HG03571 (cell line): ENCODE measurements at regions not wholly inside any gene's neighbourhood (a gene's known extent, or its start where the extent isn't known, plus 50 kb on each side); places are given as distances from the start of the nearest gene placed in this dataset.
A peak's percentile ranks its signal among the peaks of the same experiment; 100 is the strongest.

ENCODE experiments used
- ATAC-seq: cut with Tn5 transposase; IDR thresholded peaks from one replicate; pipeline ENCODE4 v1.9.1; 2021; ENCODE audit not compliant: unreplicated experiment

DNA sequence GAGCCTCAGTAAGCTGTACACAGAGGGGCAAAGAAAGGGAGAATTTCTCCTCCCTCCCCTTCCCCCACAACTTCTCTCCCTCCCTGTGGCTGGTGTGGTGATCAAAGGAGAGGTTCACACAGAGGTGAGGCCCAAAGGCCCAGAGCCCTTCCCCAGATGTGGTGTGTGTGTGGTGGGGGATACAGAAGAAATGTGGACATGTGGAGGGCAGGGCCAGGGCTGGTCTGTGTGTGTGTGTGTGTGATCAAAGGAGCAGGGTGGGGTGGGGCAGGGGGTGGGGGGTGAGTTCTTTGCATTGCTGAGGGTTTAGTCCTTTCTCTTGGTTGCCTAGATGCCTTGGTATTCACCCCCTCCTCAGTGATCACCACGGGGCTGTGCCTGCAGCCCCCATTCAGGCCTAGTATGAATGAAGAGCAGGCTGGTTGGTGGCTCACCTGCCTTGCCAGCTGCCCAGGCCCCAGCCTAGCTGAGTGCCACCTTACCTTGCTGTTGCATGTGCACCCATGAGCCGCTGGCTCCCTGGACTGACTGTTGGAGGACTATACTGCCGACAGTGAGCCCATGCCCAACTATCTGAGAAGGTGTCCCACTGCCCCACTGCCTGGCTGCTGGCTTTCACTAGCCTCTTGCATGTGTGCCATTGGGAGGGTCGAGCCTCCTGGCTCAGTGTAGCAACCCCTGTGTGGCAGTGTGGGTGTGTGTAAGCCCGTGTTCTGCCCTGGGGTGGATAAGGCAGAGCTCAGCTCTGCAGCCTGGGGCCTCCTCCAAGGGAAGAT, 101.9 kb downstream of the EFNB1 start:
- no peak for ATAC-seq

DNA sequence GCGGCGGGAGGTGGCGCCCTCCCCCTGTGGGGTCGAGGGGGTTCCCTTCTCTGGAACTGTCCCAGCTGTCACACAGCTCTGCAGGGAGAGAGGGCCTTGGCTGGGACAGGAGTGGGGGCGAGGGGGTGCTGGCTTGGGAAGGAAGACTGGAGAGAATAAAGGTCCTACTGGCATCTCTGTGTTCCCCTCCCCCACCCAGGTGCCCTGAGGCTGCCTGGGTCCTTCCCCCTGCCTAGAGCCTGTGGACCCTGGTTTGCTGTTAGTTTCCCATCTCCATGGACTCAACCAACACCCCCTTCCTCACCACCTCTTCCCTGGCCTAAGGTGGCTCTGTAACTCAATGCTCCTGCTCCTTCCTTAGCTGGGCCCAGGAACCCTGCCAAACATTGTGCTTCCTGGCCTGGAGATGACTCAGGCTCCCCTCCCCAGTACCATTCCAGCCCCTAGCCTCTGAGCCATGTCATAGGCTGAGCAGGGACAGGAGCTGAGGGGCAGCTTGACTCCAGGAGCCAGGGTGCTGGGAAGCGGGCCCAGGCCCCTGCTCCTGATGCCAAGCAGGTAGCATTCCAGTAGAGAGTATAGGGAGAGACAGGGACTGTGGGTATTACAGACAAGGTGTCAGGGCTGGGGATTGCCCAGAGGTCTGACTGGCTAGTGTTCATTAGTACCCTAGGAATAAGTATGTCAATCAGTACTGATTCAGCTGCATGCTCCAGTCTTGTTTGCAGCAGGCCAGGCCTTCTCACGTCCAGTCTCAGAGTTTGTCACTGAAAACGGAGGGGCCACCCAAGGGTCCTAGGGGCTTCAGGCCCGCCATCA, 100.7 kb downstream of the EFNB1 start:
- no peak for ATAC-seq

DNA sequence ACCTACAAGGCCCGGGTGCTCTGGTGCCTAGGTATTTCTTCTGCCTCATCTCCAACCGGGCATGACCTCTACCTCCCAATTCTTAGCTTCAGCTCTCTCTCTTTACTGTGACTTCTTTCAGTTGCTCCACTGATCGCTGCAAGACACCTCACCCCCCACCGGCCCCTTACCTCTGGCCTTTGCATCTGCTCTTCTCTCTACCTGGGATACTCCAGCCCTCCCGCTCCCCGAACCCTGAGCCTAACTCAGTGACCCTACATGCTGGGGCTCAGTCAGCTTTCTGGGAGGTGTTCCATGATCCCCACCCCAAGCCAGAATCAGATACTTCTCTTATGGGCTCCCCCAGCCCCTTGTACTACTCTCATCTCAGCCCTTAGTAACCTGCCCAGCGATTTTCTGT, 99.6 kb downstream of the EFNB1 start:
- no peak for ATAC-seq

DNA sequence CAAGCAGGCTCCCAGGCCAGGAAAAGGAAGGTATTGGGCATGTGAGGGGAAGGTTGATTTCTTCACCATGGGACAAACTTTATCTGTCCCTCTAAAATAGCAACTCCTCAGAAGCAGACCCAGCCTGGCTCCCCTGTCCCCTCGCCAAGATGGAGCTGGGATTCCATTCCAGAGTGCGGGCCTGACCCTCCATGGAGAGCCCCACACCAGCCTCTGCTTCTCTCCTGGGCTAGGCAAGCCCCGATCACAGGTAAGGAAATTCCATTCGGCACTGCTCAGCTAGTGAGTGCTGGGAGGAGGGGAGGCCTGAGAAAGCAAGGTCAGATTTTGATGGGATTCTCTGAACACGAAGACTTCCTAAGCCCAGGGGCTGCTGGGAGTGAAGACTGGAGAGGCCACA, 98.4 kb downstream of the EFNB1 start:
- no peak for ATAC-seq

DNA sequence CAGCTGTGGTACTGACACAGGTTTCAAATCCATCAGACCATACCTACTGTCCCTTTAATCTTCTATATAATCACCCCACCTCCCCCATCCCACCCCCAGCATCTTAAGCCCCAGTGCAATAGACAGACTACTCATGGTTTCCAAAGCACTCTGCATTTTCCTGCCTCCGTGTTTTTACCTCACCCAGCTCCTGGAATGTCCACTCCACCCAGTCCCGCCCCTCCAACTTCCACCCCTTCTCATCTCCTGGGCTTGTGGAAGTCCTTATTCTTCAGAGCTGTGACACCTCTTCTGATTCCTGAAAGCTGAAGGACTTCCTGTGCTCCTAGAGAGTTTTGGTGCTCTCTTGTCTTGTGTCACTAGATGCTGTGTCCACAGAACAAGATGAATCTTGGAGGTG, 94.3 kb downstream of the EFNB1 start:
- no peak for ATAC-seq

DNA sequence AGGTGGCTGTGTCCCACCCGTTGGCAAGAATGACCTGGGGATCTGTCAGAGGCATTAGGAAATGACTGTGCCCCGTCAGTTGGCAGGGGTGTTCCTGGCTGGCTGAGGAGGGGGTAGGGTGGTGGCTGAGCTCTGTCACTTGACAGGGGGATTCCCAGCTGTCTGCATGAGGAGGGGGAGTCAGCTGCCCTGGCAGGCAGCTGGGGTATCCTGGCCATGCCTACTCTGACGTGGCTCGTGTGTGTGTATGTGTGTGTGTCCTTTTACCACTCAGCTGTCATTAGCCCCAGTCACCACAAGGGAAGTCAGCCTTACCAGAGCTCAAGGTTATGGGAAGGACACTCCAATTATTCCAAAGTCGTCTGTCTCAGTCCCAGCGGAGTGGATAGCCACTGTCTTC, 93.2 kb downstream of the EFNB1 start:
- ATAC-seq = no peak

DNA sequence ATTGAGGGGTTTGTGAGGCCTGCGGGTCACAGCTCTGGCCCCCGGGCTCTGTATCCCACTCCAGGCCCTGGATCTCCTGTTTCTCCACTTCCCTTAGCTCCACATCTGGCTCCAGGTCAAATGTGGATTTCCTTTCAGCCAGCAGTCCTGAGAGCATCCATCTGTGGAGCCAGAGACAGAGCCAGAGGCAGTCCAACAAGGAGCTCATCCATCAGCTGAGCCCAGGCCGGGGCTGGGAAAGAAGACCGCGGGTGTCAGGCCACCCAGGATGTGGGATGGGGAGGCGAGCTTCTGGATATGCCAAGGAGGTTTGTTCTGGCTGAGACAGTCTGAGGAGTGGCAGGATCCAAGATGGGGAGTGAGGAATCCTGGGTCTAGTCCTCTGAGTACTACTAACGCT, 91.7 kb downstream of the EFNB1 start:
- no peak for ATAC-seq

DNA sequence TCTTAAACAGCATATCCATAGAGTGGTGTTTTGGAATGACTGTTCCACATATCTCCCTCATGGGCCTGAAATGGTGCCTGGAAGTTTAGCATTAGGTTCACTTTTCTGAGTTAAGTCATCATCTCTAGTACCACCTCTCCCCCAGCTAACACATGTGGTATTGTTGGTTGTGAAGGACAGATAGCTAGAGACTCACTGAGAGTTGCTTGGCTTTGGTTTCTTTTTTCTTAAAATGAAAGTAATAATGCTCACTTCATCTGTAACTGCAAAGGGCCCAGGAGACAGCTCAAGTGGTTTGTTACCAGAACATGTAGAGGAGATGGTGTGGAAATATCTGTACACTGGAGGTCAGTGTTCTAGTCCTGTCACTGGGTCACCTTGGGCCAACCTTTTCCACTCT, 90.9 kb downstream of the EFNB1 start:
- ATAC-seq = no peak

DNA sequence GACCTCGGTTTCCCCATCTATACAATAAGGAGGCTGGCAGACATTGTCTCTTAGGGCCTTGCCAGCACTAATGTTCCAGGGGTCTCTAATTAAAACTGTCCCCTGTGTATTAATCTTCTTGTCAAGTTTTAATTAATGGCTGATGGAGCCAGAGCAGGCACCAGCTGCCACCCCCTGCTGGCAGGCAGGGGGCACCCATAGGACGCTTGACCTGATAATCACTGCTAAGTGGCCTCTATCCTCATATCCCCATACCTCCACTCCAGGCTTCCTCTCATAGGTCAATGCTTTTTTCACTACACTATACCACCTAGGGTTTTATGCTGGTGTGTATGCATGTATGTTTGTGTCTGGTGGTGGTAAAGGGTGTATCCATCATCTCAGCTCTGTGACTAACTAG, 89.4 kb downstream of the EFNB1 start:
- no peak for ATAC-seq

DNA sequence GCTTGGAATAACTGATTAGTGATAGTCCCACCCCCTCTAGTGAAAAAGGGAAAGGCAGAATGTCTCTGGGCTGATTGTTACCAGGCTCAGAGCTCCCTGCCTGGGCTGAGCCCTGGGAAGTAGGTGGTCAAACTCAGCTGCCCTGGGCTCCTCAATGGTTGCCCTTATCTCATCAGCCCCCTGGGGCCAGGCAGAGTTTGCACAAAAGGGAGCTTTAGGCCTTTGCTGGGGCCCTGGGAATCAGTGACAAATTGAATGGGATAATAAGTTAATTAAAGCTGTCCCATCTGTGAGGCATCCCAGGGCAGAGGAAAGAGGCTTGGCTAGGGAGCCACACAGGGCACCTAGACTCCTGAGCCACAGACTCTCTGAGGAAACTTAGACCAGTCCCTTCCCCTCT, 89.0 kb downstream of the EFNB1 start:
- ATAC-seq = no peak

DNA sequence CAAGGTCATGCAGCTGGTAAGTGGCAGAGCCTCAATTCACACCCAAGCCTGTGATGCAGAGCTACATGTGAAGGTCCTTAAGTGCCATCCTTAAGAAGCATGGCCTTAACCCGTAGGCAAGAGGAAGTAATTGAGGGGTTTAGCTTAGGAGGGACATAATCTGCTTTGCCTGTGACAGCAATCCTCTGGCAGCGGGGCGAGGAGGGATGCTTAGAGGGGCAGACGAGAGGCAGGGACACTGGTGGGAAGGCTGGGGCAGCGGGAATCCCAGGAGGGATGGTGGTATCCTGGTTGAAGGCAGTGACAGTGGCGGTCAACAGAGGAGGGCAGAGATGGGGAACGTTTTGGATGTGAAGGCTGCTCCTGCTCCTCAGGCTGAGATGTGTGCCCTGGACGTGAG, 88.1 kb downstream of the EFNB1 start:
- ATAC-seq = no peak

DNA sequence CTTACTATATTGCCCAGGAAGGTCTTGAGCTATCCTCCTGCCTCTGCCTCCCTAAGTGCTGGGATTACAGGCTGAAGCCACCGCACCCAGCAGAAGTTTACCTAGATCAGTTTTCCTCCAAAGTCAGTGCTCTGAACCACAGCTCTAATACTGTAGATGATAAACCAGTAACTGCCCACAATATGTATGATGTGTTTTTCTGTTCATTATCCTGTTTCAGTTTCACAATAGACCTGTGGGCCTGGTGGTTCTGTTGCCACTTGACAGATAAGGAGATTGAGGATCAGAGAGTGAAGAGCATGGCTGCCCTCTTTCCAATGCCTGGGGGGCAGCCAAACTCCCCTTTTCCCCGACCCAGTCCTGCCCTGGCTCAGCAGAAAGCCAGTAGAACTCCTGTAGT, 87.0 kb downstream of the EFNB1 start:
- peak; percentile 86 for ATAC-seq

DNA sequence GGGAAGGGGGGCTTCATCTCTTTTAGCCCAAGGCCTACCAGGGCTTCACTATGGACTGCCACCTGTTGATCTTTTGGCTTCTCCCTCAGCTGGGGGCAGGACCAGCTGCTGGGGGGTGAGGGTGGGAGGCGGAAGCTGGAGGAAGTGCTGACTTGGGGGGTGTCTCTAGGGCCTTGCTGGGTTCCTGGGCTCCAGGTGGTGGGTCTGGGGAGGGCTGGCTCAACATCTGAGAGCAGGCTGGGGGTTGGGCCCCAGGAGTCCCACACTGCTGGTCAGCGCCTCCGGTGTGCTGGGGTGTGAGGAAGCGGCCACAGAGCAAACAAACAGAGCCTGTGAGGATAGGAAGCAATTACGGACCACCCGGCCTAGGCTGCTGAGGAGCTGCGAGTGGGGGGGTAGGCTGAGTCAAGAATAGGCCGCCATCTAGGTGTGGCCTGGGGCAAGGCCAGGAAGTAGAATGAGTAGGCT, 85.7 kb downstream of the EFNB1 start:
- no peak for ATAC-seq

DNA sequence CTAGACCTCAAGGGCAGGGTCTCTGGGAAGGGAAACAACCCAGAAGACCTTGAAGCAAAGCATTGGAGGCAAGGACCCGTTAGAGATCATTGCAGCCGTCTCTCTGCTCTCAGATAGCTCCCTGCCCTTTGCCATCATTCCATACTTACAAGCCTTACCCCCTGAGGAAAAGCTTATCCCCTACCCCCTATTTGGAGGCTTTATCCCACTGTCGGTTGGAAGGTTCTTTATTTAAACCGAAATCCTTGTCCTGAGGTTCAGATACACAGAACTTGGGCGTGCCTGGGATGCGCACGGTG, 84.4 kb downstream of the EFNB1 start:
- ATAC-seq = no peak

DNA sequence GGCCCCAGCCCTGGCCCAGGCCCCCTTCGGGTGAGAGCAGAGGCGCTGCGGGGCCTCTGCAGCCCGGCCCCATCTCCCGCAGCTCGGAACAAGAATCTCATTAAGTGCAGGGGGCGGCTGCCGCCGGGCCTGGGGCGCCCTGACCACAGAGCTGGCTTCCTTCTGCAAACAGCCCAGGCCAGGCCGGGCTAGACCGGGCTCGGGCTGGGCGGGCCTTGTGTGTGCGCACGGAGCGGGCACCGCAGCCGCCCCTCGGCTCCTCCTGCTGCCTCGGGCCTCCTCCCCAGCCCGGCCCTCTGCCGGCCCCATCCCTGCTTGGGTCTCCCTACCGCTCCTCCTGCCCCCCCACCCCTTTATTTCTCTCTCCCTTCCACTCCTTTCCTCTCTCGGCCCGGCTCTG, 83.3 kb downstream of the EFNB1 start:
- no peak for ATAC-seq

DNA sequence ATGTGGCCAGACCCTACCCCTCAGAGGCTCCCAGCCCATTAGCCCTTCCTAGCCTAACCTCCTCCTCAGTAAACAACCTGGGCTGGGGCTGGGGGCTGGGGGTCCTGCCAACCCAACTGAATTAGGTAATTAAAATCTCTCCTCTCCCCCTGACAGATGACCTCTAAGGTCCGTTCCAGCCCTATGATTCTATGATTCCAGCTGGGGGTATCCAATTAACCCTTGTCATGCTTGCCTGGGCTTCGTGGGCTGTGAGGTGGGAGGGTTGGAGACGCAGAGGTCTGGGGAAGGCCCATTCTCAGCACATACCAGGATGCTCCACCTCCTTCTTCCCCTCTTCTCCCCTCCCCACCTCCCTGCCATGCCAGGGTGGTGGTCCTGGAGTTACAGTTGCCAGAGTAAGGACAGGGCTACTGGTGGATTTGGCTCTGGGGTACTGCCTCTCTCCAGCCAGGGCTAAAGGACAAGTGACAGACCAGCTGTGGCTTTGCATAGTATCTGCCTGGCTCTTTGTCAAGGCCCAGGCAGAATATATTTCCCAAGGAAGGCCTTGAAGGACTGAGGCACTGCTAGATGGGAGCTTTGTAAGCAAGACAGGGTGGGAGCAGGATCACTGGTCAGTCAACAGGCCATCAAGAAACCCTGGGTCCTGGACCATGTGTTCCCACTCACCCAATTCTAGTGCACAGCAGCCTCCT, 82.1 kb downstream of the EFNB1 start:
- ATAC-seq = no peak

DNA sequence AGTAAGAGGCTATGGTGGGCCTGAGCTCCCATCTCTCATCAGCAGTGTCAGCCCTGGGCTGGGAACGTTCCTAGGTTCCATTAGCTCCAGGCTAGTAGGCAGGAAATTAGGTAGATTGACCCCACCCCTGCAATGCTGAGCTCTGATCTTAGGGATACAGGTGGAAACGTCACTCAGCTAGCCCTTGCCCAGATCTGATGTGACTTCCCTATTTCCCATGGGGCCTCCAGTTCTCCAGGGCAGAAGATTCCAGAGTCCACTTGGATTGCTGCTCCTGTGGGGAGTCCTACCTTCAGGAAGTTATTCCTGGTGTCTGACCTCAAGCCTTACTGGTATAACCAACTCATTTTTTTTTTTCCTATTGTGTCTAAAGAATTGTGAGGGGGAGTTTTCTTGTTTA, 81.1 kb downstream of the EFNB1 start:
- no peak for ATAC-seq

DNA sequence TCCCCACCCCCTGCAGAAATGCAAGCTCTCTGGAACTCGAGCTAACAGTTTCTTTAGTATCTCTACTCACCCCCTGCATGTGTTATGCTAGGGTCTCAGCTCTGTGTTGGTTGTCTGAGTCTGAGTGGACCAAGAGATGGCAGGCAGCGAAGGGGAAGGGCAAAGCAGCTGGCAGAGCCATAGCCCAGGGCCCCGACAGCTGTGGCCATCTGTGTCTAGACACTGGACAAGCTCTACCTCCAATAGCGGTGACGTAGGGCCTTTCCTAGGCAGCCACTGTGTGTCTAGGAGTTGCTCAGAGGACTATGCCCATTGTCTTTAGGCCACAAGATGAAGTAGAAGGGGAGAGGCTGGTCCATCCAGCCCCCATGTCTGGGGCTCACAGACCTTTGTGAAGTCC, 79.2 kb downstream of the EFNB1 start:
- no peak for ATAC-seq

DNA sequence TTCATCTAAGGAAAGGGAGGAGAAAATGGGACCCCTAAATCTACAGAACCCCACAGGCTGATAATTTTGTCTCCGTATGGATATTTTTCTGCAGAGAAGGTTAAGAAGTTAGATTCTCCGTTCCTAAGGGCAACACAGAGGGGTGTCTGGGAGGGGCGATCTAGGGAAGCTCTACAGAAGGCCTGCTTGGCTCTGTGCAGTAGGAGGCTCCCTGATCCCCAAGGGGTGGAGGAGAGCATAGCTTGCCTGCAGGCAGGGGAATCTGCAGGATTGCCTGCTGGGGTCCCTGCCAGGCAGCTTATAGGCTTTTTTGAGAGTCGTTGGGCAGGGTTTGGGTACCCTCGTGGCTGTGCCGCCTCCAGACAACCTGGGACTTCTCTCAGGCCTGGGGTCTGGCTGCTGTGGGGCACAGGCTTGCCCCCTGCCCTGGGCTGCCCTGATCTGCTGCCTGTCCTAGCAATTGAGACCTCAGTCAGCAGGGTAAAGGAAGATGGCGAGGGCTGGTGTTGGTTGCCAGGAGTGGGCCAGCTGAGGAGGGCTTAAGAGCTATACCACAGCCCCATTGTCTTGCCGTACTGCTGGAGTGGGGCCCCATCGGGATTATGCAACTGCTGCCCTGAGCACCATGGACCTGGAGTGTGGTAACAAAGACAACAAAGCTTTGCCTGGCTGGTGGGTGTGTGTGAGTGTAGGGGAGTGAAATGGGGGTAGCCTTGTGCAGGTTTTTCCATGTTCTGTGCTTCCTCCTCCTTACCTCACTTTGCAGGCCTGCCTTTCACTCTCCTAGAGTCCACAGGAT, 74.1 kb downstream of the EFNB1 start:
- ATAC-seq = no peak

DNA sequence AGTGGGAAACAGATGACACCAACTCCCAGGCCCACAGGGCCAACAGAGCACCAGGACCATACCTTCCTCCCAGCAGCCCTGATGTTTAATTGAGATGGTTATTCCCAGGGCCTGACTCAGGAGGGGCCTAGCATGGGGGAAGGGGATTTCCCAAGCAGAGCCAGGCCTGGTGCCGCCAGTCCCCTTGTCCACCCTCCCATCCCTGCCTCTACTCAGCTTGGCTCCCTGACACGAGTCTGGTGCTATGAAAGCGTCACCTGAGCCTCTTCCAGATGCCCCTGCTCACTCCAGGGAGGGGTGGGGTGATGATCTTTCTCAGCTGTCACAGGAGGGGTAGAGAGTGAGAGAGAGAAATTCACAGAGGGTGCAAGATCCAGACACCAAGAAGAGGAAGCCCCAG, 72.7 kb downstream of the EFNB1 start:
- ATAC-seq = no peak

DNA sequence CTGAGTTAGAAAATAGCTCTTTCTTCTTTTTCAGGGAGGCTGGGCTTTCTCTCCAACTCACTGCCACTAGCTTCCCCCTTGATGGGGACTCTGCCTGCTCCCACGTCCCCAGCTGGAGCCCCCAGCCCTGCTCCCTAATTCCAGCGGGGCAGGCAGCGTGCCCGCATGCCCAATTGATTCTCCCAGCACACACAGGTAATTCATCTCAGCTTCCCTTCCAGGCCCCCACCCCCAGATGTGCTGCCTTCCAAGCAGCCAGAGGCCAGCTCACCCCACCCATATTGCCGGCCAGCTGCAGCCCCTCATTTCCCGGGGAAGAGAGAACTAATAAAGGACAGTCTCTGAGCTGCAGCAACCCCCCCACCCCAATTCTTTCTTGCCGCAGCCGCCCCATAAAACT, 69.8 kb downstream of the EFNB1 start:
- no peak for ATAC-seq
